ENCODE measurements at regions not wholly inside any gene's neighbourhood (a gene's known extent, or its start where the extent isn't known, plus 50 kb on each side); places are given as distances from the start of the nearest gene placed in this dataset.
A peak's percentile ranks its signal among the peaks of the same experiment; 100 is the strongest.

DNA sequence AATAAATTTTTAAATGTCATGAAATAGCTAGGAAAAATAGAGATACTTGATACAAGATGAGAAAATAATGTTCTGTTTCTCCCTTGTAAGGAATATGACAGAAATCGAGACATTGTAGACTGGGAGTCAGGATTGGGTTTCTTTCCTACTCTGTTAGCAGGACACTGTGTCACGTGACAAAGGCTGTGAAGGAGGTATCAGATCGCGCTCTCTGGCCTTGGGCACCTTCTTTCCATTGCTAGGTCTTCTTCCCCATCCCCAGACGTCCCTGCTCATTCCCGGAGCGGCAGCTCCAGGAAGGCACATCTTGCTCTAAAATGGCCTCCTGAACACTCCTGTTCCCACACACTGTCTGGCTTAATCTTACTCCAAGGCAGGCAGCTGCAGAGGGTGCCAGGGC lies 133.4 kb downstream of the TM9SF2 start:
- DNase-seq = no peak

- no peak for DNase-seq
Measured at GRCh38 chr13:99630269-99630898, 129.1 kb downstream of the TM9SF2 start.

DNA sequence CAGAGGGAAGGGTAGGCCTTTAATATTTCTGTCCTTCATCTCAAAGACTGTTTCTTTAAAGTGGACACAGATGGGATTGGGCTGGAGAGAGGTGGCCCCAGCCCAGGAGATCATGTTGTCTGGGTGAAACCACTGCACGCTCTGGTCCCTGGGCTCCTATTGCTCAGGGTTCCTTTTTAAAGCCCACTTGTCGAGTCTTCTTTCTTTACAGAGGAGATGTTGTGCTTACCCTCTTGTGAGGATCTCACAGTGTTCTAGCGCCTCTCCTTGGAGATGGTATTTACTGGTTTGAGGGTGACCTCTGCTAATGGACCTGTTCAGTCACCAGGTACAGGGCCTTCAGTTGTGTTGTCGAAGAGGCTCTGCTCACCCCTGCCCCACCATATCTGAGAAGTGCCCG lies 128.4 kb downstream of the TM9SF2 start:
- DNase-seq = no peak

GRCh38 chr13:99628442-99628841 lies 127.2 kb downstream of the TM9SF2 start:
- no peak for DNase-seq

DNA sequence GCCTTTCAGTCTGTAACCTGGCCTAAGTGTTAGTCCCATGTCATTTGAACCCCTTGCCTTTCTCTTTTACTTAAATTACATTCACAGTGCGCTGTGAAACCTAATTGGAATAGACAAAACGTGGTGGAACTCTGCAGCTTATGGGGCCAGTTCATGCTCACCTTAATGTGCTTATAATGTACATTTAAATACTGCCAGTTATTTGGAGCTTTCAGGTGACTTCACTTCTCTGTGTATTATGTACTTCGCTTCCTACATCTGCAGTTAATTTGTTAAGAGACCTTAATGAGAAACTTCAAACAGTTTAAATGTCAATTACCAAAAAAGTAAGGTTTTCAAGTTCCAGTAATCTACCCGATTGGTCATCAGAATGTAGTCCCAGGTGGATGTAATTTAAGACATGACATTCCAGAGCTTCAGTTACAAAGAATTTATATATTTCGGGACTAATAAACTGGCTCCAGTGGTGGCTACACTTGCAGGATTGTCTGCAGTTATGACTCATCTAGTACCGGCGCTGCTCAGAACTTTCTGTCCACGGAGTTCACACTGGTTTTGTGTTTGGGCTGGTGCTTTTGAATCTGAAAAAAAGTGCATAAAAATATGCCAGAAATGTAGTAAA lies 125.3 kb downstream of the TM9SF2 start:
- no peak for DNase-seq

DNA sequence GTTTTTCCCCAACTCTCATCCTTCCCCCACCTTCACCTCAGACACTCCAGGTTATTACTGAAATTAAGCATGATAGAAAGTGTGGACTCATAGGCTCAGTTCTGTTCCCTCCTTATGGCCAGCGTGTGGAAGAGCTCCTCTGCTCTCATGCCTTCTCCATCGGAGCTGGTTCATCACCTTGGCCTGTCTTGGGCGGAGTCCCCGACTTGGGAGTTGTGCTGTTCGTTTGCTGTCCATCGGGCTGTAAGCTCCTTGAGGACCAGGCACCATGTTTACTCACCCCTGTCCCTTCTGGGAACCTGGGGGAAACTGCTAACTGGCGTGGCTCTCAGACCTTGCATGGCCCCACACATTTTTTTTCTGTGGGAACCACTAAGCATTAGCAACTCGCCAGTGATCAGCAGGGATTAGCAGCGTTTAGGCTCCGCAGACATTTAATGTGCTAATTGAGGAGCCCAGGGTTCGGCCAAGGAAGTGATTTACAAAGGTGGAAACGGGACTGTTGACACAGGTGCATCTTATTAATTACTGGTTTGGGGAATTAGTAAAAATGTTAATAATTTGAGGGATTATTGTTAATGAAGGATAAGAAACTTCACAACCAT lies 123.8 kb downstream of the TM9SF2 start:
- no peak for DNase-seq

DNA sequence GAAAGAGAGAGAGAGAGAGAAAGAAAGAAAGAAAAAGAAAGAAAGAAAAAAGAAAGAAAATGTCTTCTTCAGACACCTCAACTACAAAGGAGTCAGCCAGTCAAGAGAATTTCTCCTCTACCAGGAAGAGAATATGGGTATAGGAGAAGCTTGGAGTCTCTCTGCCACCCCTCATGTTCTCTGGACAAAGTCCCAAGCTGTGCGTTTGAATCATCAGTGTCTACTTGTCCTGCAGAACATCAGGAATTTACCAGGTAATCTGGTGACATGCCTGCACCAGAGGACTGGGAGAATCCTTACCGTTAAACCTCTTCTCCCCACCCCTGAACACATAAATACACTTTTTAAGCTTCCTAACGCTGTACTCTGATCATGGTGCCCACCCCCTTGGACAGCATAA lies 119.5 kb downstream of the TM9SF2 start:
- DNase-seq = no peak

DNA sequence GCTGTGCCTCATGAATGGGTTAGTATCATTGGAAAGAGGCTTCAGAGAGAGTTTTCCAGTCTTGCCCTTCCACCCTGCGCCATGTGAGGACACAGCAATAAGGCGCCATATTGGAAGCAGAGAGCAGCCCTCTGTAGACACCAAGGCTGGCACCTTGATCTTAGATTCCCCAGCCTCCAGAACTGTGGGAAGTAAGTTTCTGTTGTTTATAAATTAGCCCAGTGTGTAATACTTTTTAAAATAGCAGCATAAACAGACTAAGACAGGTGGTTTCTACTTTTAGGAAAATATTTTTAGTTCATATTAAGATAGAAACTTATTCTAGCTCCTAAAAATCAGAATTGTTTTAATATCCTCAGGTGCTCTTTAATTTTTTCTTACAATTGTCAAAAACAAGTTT lies 117.9 kb downstream of the TM9SF2 start:
- no peak for DNase-seq

GRCh38 chr13:99617474-99618255 lies 116.4 kb downstream of the TM9SF2 start:
- DNase-seq = peak; percentile 79

DNA sequence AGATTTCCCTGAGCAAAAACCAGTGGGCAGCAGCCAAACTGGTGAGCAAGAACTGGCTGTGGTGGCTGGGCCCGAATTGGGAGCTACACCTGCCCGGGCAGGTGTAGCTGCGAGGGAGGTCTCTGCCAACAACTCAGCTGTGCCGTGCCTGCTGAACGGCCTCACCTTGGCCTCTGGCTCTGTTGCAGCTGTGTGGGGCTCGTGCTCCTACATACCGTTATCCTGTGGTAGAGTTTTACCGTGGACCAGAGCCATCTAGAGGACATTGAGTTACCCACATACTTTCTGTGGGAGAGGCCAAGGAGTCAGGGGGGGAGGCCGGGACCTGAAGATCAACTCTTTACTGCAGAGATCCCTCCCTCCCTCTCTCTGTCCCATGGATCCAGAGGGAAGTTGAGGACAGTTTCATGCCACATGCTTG lies 113.2 kb downstream of the TM9SF2 start:
- DNase-seq = no peak

All from NCI-H1694 (cell line).